GM21619 (cell line): ENCODE measurements at regions not wholly inside any gene's neighbourhood (a gene's known extent, or its start where the extent isn't known, plus 50 kb on each side); places are given as distances from the start of the nearest gene placed in this dataset.
"Not testable (repeated sequence)": the region's sequence is repeated elsewhere in the genome, so short reads cannot be mapped to it uniquely, and the experiment has no call there.

Experiments
- ATAC-seq: cut with Tn5 transposase; IDR thresholded peaks from one replicate; pipeline ENCODE4 v1.9.1; 2021; ENCODE audit not compliant: unreplicated experiment

GRCh38 chr4:87901422-87901992, 68.7 kb downstream of the MEPE start:
- ATAC-seq = no peak

- ATAC-seq = no peak
Observed at GRCh38 chr4:87904639-87905160, 70.8 kb upstream of the SPP1 start.

- no peak for ATAC-seq
Observed at GRCh38 chr4:87908336-87908735, 67.2 kb upstream of the SPP1 start.

GRCh38 chr4:87910795-87911194, 64.7 kb upstream of the SPP1 start:
- no peak for ATAC-seq

GRCh38 chr4:87911252-87911774, 64.2 kb upstream of the SPP1 start:
- no peak for ATAC-seq

GRCh38 chr4:87912164-87913004, 63.1 kb upstream of the SPP1 start:
- ATAC-seq = peak; percentile 62

GRCh38 chr4:87913896-87914295, 61.6 kb upstream of the SPP1 start:
- no peak for ATAC-seq

GRCh38 chr4:87915621-87916020, 59.9 kb upstream of the SPP1 start:
- ATAC-seq = no peak

GRCh38 chr4:87916626-87917025, 58.9 kb upstream of the SPP1 start:
- ATAC-seq = no peak

GRCh38 chr4:87917911-87918310, 57.6 kb upstream of the SPP1 start:
- not testable (repeated sequence) for ATAC-seq

- ATAC-seq = no peak
Observed at GRCh38 chr4:87918314-87919058, 57.0 kb upstream of the SPP1 start.

- ATAC-seq = not testable (repeated sequence)
Observed at GRCh38 chr4:87919304-87919703, 56.2 kb upstream of the SPP1 start.

GRCh38 chr4:87919941-87920340, 55.6 kb upstream of the SPP1 start:
- no peak for ATAC-seq

GRCh38 chr4:87920478-87920877, 55.0 kb upstream of the SPP1 start:
- no peak for ATAC-seq

GRCh38 chr4:87921626-87922479, 53.7 kb upstream of the SPP1 start:
- ATAC-seq = not testable (repeated sequence)

GRCh38 chr4:87924146-87924545, 51.4 kb upstream of the SPP1 start:
- not testable (repeated sequence) for ATAC-seq
